ENCODE measurements at regions not wholly inside any gene's neighbourhood (a gene's known extent, or its start where the extent isn't known, plus 50 kb on each side); places are given as distances from the start of the nearest gene placed in this dataset.

DNA sequence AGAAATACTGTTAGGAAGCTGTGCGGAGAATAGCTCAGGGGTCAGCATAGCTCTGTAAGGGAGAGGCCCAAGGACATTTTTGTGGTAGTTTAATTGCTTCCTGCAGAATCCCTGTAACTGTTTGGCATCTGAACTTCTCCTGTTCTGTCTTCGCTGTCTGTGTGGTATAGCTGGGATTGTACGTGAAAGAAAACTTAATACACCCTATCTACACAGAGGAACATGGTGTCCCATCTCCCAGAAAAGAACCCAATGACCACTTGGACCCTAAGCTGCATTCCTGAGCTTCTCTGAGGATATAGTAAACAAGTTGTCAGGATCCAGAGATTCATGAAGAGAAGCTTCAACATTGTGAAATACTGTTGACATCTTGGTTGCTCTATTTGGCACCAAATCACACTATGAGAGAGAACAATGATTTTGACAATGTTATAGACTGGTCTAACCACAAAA is 81.3 kb downstream of the CDC42EP3 start:
- DNase-seq: no peak

All from nucleus accumbens (tissue), 56 donors.